ENCODE measurements at regions not wholly inside any gene's neighbourhood (a gene's known extent, or its start where the extent isn't known, plus 50 kb on each side); places are given as distances from the start of the nearest gene placed in this dataset.

- DNase-seq, result no peak
Measured at GRCh38 chr21:28358170-28358569, 634.5 kb downstream of the LTN1 start.

- no peak for DNase-seq
Measured at GRCh38 chr21:28357743-28358142, 634.9 kb downstream of the LTN1 start.

- no peak for DNase-seq
Measured at GRCh38 chr21:28356422-28356821, 636.3 kb downstream of the LTN1 start.

GRCh38 chr21:28345934-28346333 lies 646.7 kb downstream of the LTN1 start:
- no peak for DNase-seq

- no peak for DNase-seq
Measured at GRCh38 chr21:28344985-28345384, 647.7 kb downstream of the LTN1 start.

GRCh38 chr21:28342212-28342810 lies 650.4 kb downstream of the LTN1 start:
- DNase-seq, result no peak

GRCh38 chr21:28339403-28339802 lies 653.3 kb downstream of the LTN1 start:
- DNase-seq, result peak in 1 of 51 donors; percentile 1

- no peak for DNase-seq
Measured at GRCh38 chr21:28338701-28339305, 653.9 kb downstream of the LTN1 start.

- peak in 1 of 51 donors; percentile 52 for DNase-seq
Measured at GRCh38 chr21:28337315-28337714, 655.4 kb downstream of the LTN1 start.

- DNase-seq, result peak in 7 of 51 donors; percentile 1 to 66 (median 8)
Measured at GRCh38 chr21:28336314-28336713, 656.4 kb downstream of the LTN1 start.

- no peak for DNase-seq
Measured at GRCh38 chr21:28334407-28334806, 658.3 kb downstream of the LTN1 start.

- DNase-seq, result peak in 1 of 51 donors; percentile 26
Measured at GRCh38 chr21:28333578-28334075, 659.0 kb downstream of the LTN1 start.

- peak in 1 of 51 donors; percentile 40 for DNase-seq
Measured at GRCh38 chr21:28332796-28333195, 659.9 kb downstream of the LTN1 start.

GRCh38 chr21:28325618-28326017 lies 667.1 kb downstream of the LTN1 start:
- no peak for DNase-seq

GRCh38 chr21:28324690-28325089 lies 668.0 kb downstream of the LTN1 start:
- no peak for DNase-seq

GRCh38 chr21:28317177-28317950 lies 675.3 kb downstream of the LTN1 start:
- no peak for DNase-seq

GRCh38 chr21:28311411-28312190 lies 681.1 kb downstream of the LTN1 start:
- no peak for DNase-seq

- DNase-seq, result no peak
Measured at GRCh38 chr21:28310711-28311110, 682.0 kb downstream of the LTN1 start.

- DNase-seq, result no peak
Measured at GRCh38 chr21:28310171-28310685, 682.4 kb downstream of the LTN1 start.

- no peak for DNase-seq
Measured at GRCh38 chr21:28309596-28309995, 683.1 kb downstream of the LTN1 start.

- no peak for DNase-seq
Measured at GRCh38 chr21:28308516-28308915, 684.2 kb downstream of the LTN1 start.

GRCh38 chr21:28299946-28300345 lies 692.7 kb downstream of the LTN1 start:
- DNase-seq, result no peak
